IPS-18a (cell line): ENCODE measurements at regions not wholly inside any gene's neighbourhood (a gene's known extent, or its start where the extent isn't known, plus 50 kb on each side); places are given as distances from the start of the nearest gene placed in this dataset.
"Not testable (repeated sequence)": the region's sequence is repeated elsewhere in the genome, so short reads cannot be mapped to it uniquely, and the experiment has no call there.

ENCODE experiments used
- H3K27ac ChIP-seq: one replicate; pipeline ENCODE4 v1.5.1; 2013; ENCODE audit warnings: low read length
- H3K27me3 ChIP-seq: one replicate; pipeline ENCODE4 v1.6.1; 2013; ENCODE audit warnings: mild to moderate bottlenecking, low read length; ENCODE audit not compliant: control insufficient read depth, insufficient read depth
- H3K36me3 ChIP-seq: one replicate; pipeline ENCODE4 v1.6.1; 2013; ENCODE audit warnings: low read depth, low read length; ENCODE audit not compliant: control insufficient read depth
- H3K4me1 ChIP-seq: one replicate; pipeline ENCODE4 v1.6.1; 2013; ENCODE audit warnings: low read depth, low read length; ENCODE audit not compliant: control insufficient read depth
- H3K4me3 ChIP-seq: one replicate; pipeline ENCODE4 v1.5.1; 2013; ENCODE audit warnings: low read length
- H3K9ac ChIP-seq: one replicate; pipeline ENCODE4 v1.6.1; 2013; ENCODE audit warnings: mild to moderate bottlenecking, low read length, moderate library complexity
- H3K9me3 ChIP-seq: one replicate; pipeline ENCODE4 v1.6.1; 2013; ENCODE audit warnings: low read depth, low read length; ENCODE audit not compliant: control insufficient read depth

- Histone ChIP-seq H3K27ac (peak overlapping the region; percentile 51), H3K9ac (peak overlapping the region; percentile 9), H3K4me1 (peaks cover 14% of the 10 kb centered on the region), H3K4me3 (peak overlapping the region; percentile 30)
- not testable (repeated sequence) for H3K36me3 ChIP-seq, H3K27me3 ChIP-seq, H3K9me3 ChIP-seq
Measured at GRCh38 chr4:54409270-54409817, 180.3 kb downstream of the PDGFRA start.

- no peaks in the 10 kb centered on the region for H3K27me3 ChIP-seq
- no peak overlapping the region for H3K9ac ChIP-seq
- no peak overlapping the region for H3K4me3 ChIP-seq
- H3K36me3 ChIP-seq, result no peaks in the 10 kb centered on the region
- no peaks in the 10 kb centered on the region for H3K9me3 ChIP-seq
- H3K27ac ChIP-seq, result no peak overlapping the region
- H3K4me1 ChIP-seq, result peaks cover 5% of the 10 kb centered on the region
Measured at GRCh38 chr4:54414545-54414944, 185.5 kb downstream of the PDGFRA start.

- Histone ChIP-seq H3K27me3 (no peaks in the 10 kb centered on the region), H3K9me3 (no peaks in the 10 kb centered on the region), H3K9ac (no peak overlapping the region), H3K27ac (no peak overlapping the region), H3K4me1 (no peaks in the 10 kb centered on the region), H3K4me3 (no peak overlapping the region), H3K36me3 (no peaks in the 10 kb centered on the region)
Measured at GRCh38 chr4:54417476-54417875, 188.4 kb downstream of the PDGFRA start.

DNA sequence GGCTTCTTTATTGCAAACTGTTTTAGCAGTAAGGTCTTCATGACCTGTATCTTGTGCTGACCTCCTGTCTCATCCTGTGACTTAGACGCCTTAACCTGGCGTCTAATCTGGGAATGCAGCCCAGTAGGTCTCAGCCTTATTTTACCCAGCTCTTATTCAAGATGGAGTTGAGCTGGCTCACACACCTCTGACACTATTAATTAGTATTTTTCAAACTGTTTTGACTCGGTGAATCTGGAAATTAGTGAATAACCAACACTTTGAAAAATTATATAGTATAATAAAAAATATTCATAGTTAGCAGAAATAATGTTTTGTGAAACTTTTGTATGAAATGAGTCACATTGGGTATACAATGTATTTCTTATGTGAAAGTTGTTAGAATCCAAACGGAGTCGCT is 189.4 kb downstream of the PDGFRA start:
- no peaks in the 10 kb centered on the region for H3K4me1 ChIP-seq
- no peaks in the 10 kb centered on the region for H3K36me3 ChIP-seq
- H3K9me3 ChIP-seq, result no peaks in the 10 kb centered on the region
- no peak overlapping the region for H3K9ac ChIP-seq
- no peak overlapping the region for H3K4me3 ChIP-seq
- no peaks in the 10 kb centered on the region for H3K27me3 ChIP-seq
- H3K27ac ChIP-seq, result no peak overlapping the region

- peaks cover 3% of the 10 kb centered on the region for H3K4me1 ChIP-seq
- H3K27ac ChIP-seq, result no peak overlapping the region
- H3K9ac ChIP-seq, result no peak overlapping the region
- no peaks in the 10 kb centered on the region for H3K36me3 ChIP-seq
- no peaks in the 10 kb centered on the region for H3K9me3 ChIP-seq
- H3K27me3 ChIP-seq, result no peaks in the 10 kb centered on the region
- H3K4me3 ChIP-seq, result no peak overlapping the region
Measured at GRCh38 chr4:54423066-54423465, 194.0 kb downstream of the PDGFRA start.

- Histone ChIP-seq H3K9me3 (no peaks in the 10 kb centered on the region), H3K4me3 (no peak overlapping the region), H3K9ac (no peak overlapping the region), H3K4me1 (peaks cover 3% of the 10 kb centered on the region), H3K27ac (no peak overlapping the region), H3K36me3 (no peaks in the 10 kb centered on the region), H3K27me3 (no peaks in the 10 kb centered on the region)
Measured at GRCh38 chr4:54427826-54428225, 198.7 kb downstream of the PDGFRA start.

GRCh38 chr4:54428940-54429339 is 199.8 kb downstream of the PDGFRA start:
- no peaks in the 10 kb centered on the region for H3K36me3 ChIP-seq
- no peaks in the 10 kb centered on the region for H3K9me3 ChIP-seq
- peaks cover 3% of the 10 kb centered on the region for H3K4me1 ChIP-seq
- no peaks in the 10 kb centered on the region for H3K27me3 ChIP-seq
- H3K27ac ChIP-seq, result no peak overlapping the region
- H3K4me3 ChIP-seq, result no peak overlapping the region
- no peak overlapping the region for H3K9ac ChIP-seq

- Histone ChIP-seq H3K36me3 (no peaks in the 10 kb centered on the region), H3K27ac (no peak overlapping the region), H3K4me3 (no peak overlapping the region), H3K4me1 (no peaks in the 10 kb centered on the region), H3K27me3 (no peaks in the 10 kb centered on the region), H3K9ac (no peak overlapping the region), H3K9me3 (no peaks in the 10 kb centered on the region)
Measured at GRCh38 chr4:54433686-54434085, 204.6 kb downstream of the PDGFRA start.

- Histone ChIP-seq H3K36me3 (no peaks in the 10 kb centered on the region), H3K4me3 (no peak overlapping the region), H3K9ac (no peak overlapping the region), H3K27ac (no peak overlapping the region), H3K27me3 (no peaks in the 10 kb centered on the region), H3K9me3 (no peaks in the 10 kb centered on the region), H3K4me1 (no peaks in the 10 kb centered on the region)
Measured at GRCh38 chr4:54439831-54440243, 210.7 kb downstream of the PDGFRA start.

- Histone ChIP-seq H3K4me3 (no peak overlapping the region), H3K27me3 (no peaks in the 10 kb centered on the region), H3K36me3 (no peaks in the 10 kb centered on the region), H3K9ac (no peak overlapping the region), H3K9me3 (no peaks in the 10 kb centered on the region), H3K4me1 (no peaks in the 10 kb centered on the region), H3K27ac (no peak overlapping the region)
Measured at GRCh38 chr4:54440394-54441136, 211.5 kb downstream of the PDGFRA start.

DNA sequence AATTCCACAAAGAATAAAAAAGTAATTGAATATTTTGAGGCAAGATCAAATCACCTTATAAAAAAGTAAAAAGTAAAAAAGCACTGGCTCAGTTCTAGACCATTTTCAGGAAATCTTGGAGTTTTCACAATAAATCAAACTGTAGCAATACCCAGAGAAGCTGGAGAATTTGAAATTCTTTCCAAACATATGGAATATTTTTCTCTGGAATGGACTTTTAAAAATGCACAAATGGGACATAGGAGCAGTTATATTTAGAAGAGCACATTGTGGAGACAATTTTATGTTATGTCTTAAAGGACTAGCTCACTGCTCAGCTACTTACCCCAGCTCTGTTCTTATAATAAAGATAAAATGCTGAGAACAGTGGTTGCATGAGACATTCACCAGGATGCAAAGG is 211.9 kb upstream of the KIT start:
- Histone ChIP-seq H3K27ac (no peak overlapping the region), H3K9me3 (peaks cover 8% of the 10 kb centered on the region), H3K9ac (no peak overlapping the region), H3K36me3 (no peaks in the 10 kb centered on the region), H3K27me3 (no peaks in the 10 kb centered on the region), H3K4me3 (no peak overlapping the region), H3K4me1 (no peaks in the 10 kb centered on the region)

- Histone ChIP-seq H3K27ac (no peak overlapping the region), H3K36me3 (no peaks in the 10 kb centered on the region), H3K9ac (no peak overlapping the region), H3K4me3 (no peak overlapping the region), H3K4me1 (no peaks in the 10 kb centered on the region), H3K27me3 (no peaks in the 10 kb centered on the region), H3K9me3 (peaks cover 8% of the 10 kb centered on the region)
Measured at GRCh38 chr4:54446581-54446980, 211.2 kb upstream of the KIT start.
